SIG-M5 treated with dmso at 0.1 percent for 504 hours (cell line): ENCODE measurements at regions not wholly inside any gene's neighbourhood (a gene's known extent, or its start where the extent isn't known, plus 50 kb on each side); places are given as distances from the start of the nearest gene placed in this dataset.

ENCODE experiments used
- DNase-seq: peaks from one replicate; lab custom pipeline; 2025; ENCODE audit not compliant: unreplicated experiment; lab: John Stamatoyannopoulos, UW

DNA sequence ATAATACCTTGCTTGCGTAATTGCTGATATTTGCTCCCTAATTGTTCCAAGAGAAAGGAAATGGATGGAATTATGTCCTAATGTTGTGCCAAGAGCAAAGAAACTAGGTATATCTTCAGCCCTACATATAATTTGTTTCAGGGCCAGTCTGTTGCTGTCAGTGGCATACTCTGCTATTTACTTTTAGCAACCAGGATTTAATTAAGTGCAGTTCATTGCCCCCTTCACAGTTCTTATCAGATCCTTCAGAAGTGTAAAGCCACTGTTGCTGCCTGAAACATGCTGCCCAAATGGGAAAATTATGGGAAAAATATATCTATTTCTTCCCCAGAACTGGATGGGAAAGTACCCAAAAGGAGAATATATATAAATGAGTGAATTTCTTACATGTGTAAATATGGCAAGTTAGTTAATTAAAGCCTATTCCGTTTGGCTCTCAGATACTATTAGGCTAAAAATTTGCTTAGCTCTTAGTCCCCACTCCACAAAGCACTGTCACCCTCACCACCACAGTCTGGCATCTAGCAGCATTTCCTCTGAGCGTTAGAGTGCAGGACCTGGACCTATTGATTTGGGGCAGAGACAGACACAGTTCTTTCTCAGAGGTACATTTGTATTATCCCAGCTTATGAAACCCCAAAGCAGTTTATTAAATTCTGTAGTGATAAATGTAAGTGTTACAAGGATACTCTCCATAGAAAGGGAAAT lies 72.8 kb upstream of the DTNA start:
- no peak for DNase-seq

- no peak for DNase-seq
Observed at GRCh38 chr18:34639687-34640086, 70.4 kb upstream of the DTNA start.

- DNase-seq: no peak
Observed at GRCh38 chr18:34640276-34640675, 69.8 kb upstream of the DTNA start.

GRCh38 chr18:34643989-34644388 lies 66.1 kb upstream of the DTNA start:
- no peak for DNase-seq

DNA sequence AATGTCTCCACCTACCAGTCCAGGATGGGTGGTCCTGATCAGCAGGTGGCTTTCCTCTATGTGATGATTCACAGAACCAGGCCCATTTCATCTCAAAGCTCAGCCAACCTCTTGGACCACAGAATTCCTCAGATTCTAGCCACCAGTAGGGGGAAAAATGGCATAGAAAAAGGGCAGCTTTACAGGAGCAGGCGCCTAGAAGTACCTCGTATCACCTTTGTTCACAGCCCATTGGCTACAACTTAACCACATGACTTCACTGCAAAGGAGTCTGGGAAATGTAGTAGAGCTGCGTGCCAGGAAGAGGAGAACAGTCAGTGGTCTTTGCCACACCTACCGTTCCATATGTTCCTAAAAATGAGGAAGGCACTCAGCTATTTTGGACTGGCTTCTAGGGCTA lies 62.8 kb upstream of the DTNA start:
- DNase-seq: no peak

GRCh38 chr18:34648269-34648985 lies 61.7 kb upstream of the DTNA start:
- no peak for DNase-seq

DNA sequence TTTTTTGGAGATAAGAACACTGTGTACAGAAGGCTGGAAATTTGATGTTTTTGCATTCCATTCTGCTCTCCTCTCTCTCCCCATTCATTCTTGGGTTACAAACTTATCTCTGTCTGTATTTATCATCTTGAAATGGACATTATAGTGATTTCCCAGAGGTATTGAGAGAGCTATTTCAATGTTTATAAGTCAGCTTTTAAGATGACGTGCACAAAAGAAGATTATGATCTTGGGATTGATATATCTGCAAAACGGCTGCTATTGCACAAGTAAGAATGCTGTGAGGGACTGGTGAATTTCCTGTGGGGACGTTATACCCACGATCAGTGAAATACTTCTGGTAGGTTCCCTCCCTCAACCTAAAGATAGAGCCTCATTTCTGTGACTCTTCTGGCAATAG lies 61.0 kb upstream of the DTNA start:
- peak; percentile 16 for DNase-seq

GRCh38 chr18:34650121-34650545 lies 60.0 kb upstream of the DTNA start:
- DNase-seq: peak; percentile 4

DNA sequence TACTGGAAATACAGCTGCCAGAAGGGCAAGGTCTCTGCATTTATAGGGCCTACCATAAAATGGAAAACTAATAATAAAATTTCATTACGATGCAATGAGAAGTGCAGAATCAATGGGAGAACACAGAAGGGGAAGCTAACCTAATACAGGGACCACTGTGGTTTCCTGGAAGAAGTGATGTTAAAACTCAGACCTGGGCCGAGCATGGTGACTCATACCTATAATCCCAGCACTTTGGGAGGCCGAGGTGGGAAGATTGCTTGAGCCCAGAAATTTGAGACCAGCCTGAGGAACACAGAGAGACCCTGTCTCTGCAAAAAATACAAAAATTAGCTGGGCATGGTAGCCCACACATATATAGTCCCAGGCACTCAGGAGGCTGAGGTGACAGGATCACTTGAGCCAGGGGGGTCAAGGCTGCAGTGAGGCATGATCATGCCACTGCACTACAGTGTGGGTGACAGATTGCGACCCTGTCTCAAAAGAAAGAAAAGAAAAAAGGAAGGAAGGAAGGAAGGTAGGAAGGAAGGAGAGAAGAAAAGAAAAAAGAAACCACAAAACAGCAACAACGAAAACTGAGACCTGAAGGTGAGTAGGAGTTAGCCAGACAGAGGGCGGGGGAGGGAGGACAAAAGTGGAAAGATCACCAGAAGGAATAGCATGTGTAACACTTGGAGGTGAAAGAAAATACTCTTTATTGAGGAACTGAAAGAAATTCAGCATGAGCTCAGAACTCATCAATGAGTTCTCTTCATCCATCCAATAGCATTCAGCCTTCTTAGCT lies 58.3 kb upstream of the DTNA start:
- no peak for DNase-seq

DNA sequence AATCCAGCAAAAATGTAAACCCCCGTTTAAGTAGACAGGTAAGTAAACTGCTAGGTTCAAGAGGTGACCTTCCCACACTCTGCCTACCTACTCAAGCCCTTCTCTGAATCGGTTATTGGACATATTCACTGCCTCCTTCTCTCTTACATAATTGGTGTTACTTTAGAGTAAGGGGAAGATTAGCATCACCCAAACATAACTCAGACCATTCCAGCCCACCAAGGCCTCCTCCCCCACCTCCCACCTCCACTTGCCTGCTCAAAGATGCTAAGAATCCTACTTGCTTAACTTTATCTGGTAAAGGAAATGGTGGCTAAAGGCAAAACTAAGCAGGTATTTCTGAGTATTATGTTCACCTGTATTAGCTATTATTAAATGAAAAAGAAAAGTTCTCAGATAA lies 55.0 kb upstream of the DTNA start:
- no peak for DNase-seq

DNA sequence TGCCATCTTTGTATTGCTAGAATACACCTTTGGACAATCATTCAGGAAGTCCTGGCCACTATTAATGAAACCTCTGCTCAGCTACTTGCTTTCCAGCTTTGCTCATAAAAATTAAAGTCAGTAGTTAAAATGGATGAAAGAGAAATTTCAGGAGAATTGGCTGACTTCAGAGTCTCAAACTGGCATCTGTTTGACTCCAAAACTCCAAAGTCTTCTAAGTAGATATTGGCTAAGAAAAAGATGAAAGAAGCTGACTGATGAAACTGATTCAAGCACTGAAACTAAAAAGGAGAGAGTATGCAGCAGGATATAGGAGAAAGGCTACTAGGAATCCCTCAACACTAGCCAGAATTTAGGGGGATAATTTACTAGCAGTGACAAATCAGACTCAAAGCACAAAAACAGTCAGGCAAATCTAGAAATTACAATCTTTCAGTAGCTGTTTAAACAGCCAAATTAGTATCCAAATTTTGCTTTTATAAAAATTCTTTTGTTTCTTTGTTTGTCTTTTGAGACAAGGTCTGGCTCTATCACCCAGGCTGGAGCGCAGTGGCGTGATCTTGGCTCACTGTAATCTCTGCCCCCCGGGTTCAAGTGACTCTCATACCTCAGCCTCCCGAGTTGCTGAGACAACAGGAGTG lies 52.1 kb upstream of the DTNA start:
- DNase-seq: no peak

DNA sequence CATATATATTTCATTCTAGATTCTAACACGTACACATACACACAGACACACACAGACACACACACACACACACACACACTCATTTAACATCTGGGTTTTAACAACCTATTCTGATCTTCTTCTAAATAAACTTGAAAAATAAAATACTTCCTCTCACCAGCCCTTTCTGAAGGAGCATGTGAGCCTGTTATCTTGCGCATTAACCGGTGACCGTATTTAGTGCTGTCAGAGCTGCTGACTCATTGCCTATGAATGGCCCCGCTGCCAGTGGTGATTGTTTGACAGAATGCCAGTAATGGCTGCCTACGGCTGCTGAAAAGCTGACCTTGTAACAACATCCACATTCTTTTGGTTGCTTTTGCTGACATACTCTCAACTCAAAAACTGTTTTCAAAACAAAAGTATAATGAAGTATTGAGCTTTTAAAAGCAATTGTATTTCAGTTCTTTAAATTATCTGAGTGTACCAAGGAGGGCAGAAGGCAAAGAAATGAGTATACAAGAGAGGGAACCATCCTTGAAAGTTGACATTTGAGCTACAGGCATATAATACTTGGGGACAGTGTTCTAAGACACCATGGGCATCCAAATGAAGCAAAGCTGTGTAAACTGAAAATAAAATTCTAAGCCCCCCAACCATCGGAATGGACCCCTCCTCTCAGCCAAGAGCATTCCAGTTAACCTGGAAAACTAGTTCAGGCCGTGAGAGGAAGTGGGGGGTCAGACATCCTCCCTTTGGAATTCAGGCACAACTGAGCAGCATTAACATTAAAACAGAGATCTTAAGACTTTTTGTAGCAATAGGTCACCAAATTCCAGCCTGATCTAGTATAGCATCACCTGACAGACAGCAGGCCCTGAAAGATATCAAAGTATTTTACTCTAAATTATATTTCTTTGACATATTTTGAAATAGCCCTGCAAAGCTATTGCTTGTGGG lies 50.2 kb upstream of the DTNA start:
- DNase-seq: peak; percentile 72
